ENCODE measurements at regions not wholly inside any gene's neighbourhood (a gene's known extent, or its start where the extent isn't known, plus 50 kb on each side); places are given as distances from the start of the nearest gene placed in this dataset.

DNA sequence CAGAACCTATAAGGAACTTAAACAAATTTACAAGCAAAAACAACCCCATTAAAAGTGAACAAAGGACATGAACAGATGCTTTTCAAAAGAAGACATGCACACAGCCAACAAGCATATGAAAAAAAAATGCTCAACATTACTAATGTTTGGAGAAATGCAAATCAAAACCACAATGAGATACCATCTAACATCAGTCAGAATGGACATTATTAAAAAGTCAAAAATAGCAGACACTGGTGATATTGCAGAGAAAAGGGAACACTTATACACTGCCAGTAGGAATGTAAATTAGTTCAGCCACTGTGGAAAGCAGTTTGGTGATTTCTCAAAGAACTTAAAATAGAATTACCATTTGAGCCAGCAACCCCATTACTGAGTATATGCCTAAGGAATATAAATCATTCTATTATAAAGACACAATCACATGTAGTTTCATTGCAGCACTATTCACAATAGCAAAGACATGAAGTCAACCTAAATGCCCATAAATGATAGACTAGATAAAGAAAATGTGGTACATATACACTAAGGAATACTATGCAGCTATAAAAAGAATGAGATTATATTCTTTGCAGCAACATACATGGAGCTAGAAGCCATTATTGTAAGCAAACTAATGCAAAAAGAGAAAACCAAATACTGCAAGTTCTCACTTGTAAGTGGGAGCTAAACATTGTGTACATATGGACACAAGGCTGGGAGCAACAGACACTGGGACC is 1509.4 kb downstream of the TECRL start:
- Mint-ChIP-seq H3K27ac (ENCODE audit: unreplicated experiment) (no peak overlapping the region), H3K4me3 (no peak overlapping the region), H3K9me3 (no peaks in the 10 kb centered on the region), H3K36me3 (ENCODE audit: low read depth) (no peaks in the 10 kb centered on the region), H3K4me1 (no peaks in the 10 kb centered on the region), H3K27me3 (ENCODE audit: low read depth) (no peaks in the 10 kb centered on the region)
- DNase-seq (ENCODE audit: low read depth, low spot score): no peak
- no peak for TF ChIP-seq CTCF (conservative IDR thresholded peaks at IDR 0.05)

- no peak for DNase-seq (ENCODE audit: low read depth, low spot score)
- no peak overlapping the region for H3K4me3 Mint-ChIP-seq
- no peaks in the 10 kb centered on the region for H3K9me3 Mint-ChIP-seq
- no peaks in the 10 kb centered on the region for H3K4me1 Mint-ChIP-seq
- no peak overlapping the region for H3K27ac Mint-ChIP-seq (ENCODE audit: unreplicated experiment)
- H3K36me3 Mint-ChIP-seq (ENCODE audit: low read depth): no peaks in the 10 kb centered on the region
- no peaks in the 10 kb centered on the region for H3K27me3 Mint-ChIP-seq (ENCODE audit: low read depth)
- TF ChIP-seq CTCF (conservative IDR thresholded peaks at IDR 0.05): no peak
Observed at GRCh38 chr4:62898115-62898514, 1511.1 kb downstream of the TECRL start.

DNA sequence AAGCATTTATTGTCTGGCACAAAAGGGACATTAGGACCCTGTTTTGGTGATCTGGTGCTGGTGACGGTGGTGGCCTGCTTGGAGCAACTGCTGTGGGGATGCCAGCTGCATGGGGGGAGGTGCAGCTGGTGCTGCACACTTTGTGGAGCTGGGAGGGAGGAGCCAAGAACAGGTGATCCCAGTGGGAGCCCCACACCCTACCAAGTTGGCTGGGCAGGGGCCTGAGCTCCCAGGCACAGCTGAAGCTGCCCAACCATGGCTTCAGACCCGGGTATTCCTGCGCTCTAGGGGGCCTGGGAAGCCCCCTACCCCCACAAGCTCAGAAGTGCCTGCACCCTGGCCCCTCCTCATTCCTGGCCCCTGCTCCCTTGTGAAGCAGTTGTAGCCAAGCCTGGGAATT is 1512.5 kb downstream of the TECRL start:
- no peak overlapping the region for H3K4me3 Mint-ChIP-seq
- no peaks in the 10 kb centered on the region for H3K4me1 Mint-ChIP-seq
- H3K36me3 Mint-ChIP-seq (ENCODE audit: low read depth): no peaks in the 10 kb centered on the region
- no peaks in the 10 kb centered on the region for H3K9me3 Mint-ChIP-seq
- H3K27me3 Mint-ChIP-seq (ENCODE audit: low read depth): no peaks in the 10 kb centered on the region
- no peak for DNase-seq (ENCODE audit: low read depth, low spot score)
- no peak overlapping the region for H3K27ac Mint-ChIP-seq (ENCODE audit: unreplicated experiment)
- TF ChIP-seq CTCF (conservative IDR thresholded peaks at IDR 0.05): no peak

- Mint-ChIP-seq H3K36me3 (ENCODE audit: low read depth) (no peaks in the 10 kb centered on the region), H3K4me1 (no peaks in the 10 kb centered on the region), H3K27ac (ENCODE audit: unreplicated experiment) (no peak overlapping the region), H3K9me3 (no peaks in the 10 kb centered on the region), H3K4me3 (no peak overlapping the region), H3K27me3 (ENCODE audit: low read depth) (no peaks in the 10 kb centered on the region)
- no peak for TF ChIP-seq CTCF (conservative IDR thresholded peaks at IDR 0.05)
- DNase-seq (ENCODE audit: low read depth, low spot score): no peak
Observed at GRCh38 chr4:62881901-62882300, 1527.3 kb downstream of the TECRL start.

DNA sequence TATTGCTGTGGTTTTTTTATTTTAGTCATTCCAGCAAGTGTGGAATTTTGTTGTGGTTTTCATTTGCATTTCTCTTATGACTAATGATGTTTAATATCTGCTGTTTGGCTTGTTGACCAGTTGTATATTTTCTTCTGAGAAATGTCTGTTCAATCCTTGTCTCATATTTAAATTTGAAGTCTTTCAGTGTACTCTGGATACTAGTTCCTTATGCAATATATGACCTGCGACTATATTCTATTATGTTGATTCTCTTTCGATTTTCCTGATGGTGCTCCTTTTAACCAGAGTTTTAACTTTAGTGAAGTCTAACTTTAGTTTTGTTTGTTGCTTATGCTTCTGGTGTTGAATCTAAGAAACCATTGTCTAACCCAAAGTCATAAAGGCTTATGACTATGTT is 1528.0 kb downstream of the TECRL start:
- DNase-seq (ENCODE audit: low read depth, low spot score): no peak
- H3K4me3 Mint-ChIP-seq: no peak overlapping the region
- H3K4me1 Mint-ChIP-seq: no peaks in the 10 kb centered on the region
- no peak overlapping the region for H3K27ac Mint-ChIP-seq (ENCODE audit: unreplicated experiment)
- H3K27me3 Mint-ChIP-seq (ENCODE audit: low read depth): no peaks in the 10 kb centered on the region
- no peaks in the 10 kb centered on the region for H3K9me3 Mint-ChIP-seq
- no peak for TF ChIP-seq CTCF (conservative IDR thresholded peaks at IDR 0.05)
- no peaks in the 10 kb centered on the region for H3K36me3 Mint-ChIP-seq (ENCODE audit: low read depth)

Data from neural crest cell (in vitro differentiated cells).